ENCODE measurements at regions not wholly inside any gene's neighbourhood (a gene's known extent, or its start where the extent isn't known, plus 50 kb on each side); places are given as distances from the start of the nearest gene placed in this dataset.

GRCh38 chr7:149564340-149565095, 66.9 kb upstream of the ZNF746 start:
- TF ChIP-seq CTCF (IDR thresholded peaks at IDR 0.05; ENCODE audit: low read length) (no peak), EZH2 (IDR thresholded peaks at IDR 0.05; ENCODE audit: borderline replicate concordance, low read length) (no peak)
